ENCODE measurements at regions not wholly inside any gene's neighbourhood (a gene's known extent, or its start where the extent isn't known, plus 50 kb on each side); places are given as distances from the start of the nearest gene placed in this dataset.
A peak's percentile ranks its signal among the peaks of the same experiment; 100 is the strongest.
"Not testable (repeated sequence)": the region's sequence is repeated elsewhere in the genome, so short reads cannot be mapped to it uniquely, and the experiment has no call there.

DNA sequence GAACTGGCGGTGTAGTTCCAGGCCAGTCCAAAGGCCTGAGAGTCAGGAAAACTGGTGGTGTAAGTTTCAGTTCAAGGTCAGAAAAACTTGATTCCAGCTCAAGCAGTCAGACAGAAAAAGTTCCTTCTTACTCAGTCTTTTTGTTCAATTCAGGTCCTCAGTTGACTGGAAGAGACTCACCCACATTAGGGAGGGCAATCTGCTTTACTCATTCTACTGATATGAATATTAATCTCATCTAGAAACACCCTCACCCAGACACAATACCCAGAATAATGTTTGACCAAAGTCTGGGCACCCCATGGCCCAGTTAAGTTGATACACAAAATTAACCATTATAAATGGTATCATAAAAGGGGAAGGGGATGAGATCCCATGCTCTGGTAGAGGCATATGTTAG, 50.1 kb upstream of the LTA4H start:
- TF ChIP-seq, protein P1, sequence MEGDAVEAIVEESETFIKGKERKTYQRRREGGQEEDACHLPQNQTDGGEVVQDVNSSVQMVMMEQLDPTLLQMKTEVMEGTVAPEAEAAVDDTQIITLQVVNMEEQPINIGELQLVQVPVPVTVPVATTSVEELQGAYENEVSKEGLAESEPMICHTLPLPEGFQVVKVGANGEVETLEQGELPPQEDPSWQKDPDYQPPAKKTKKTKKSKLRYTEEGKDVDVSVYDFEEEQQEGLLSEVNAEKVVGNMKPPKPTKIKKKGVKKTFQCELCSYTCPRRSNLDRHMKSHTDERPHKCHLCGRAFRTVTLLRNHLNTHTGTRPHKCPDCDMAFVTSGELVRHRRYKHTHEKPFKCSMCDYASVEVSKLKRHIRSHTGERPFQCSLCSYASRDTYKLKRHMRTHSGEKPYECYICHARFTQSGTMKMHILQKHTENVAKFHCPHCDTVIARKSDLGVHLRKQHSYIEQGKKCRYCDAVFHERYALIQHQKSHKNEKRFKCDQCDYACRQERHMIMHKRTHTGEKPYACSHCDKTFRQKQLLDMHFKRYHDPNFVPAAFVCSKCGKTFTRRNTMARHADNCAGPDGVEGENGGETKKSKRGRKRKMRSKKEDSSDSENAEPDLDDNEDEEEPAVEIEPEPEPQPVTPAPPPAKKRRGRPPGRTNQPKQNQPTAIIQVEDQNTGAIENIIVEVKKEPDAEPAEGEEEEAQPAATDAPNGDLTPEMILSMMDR (IDR thresholded peaks at IDR 0.05; ENCODE audit: low read depth, low read length, missing control alignments), result no peak
- DNase-seq (ENCODE audit: extremely low read depth, low read depth), result no peak
- no peak overlapping the region for H3K4me3 ChIP-seq (replicated peaks; ENCODE audit: low read depth, low read length)

DNA sequence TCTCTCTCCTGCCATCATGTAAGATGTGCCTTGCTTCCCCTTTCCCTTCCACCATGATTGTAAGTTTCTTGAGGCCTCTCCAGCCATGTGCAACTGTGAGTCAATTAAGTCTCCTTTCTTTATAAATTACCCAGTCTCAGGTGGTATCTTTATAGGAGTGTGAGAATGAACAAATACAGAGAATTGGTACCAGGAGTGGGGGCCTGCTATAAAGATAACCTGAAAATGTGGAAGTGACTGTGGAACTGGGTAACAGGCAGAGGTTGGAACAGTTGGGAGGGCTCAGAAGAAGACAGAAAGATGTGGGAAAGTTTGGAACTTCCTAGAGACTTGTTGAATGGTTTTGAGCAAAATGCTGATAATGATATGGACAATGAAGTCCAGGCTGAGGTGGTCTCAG, 50.8 kb upstream of the LTA4H start:
- DNase-seq (ENCODE audit: extremely low read depth, low read depth); H3K4me3 ChIP-seq (replicated peaks; ENCODE audit: low read depth, low read length): not testable (repeated sequence)

DNA sequence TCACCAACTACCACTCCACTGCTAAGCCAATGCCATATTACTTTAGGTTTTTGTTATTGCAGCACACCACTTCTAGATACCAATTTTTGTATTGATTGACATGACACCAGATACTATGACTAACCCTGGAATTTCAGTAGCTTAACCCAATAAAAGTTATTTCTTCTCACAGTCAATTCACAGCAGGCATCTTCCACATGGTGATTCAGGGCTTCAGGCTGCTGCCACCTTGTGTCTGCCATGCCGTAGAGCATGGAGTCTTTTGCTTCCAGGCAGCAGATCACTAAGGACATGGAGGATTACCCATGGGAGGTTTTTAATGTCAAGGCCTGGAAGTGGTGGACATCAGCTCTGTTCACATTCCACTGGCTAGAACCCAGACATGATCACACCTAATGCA, 56.4 kb upstream of the LTA4H start:
- no peak overlapping the region for H3K4me3 ChIP-seq (replicated peaks; ENCODE audit: low read depth, low read length)
- TF ChIP-seq, protein P1 (IDR thresholded peaks at IDR 0.05; ENCODE audit: low read depth, low read length, missing control alignments), result peak; percentile 39
- DNase-seq (ENCODE audit: extremely low read depth, low read depth), result no peak

DNA sequence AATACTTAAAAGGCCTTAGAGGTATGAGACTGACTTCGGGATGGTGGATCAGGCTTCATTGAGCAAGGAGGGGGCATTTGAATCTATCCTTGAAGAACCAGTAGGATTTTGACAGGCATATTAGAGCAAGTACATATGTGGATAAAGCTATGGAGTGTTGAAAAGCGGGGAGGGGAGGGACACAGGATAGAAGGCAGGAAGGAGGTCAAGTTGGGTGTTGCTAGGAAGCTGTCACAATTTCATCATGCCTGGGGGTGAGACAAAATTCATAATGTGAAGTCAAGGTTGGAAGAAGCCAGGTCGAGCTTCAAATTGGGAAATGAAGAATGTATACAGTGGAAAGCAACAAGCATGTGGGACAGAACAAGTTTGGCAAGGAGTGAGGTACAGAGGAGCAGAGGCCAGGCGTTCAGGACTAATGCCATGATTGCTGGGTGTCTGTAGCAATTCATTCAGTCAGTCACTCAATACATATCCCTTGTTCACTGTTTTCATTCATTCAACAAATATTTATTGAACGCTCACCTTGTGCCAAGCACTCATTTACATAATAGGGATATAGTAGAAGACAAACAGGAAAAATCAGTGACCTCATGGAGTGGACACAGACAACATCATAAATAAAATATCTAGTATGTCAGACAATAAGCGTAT, 58.3 kb upstream of the LTA4H start:
- no peak overlapping the region for H3K4me3 ChIP-seq (replicated peaks; ENCODE audit: low read depth, low read length)
- TF ChIP-seq, protein P1 (IDR thresholded peaks at IDR 0.05; ENCODE audit: low read depth, low read length, missing control alignments), result no peak
- DNase-seq (ENCODE audit: extremely low read depth, low read depth), result no peak

DNA sequence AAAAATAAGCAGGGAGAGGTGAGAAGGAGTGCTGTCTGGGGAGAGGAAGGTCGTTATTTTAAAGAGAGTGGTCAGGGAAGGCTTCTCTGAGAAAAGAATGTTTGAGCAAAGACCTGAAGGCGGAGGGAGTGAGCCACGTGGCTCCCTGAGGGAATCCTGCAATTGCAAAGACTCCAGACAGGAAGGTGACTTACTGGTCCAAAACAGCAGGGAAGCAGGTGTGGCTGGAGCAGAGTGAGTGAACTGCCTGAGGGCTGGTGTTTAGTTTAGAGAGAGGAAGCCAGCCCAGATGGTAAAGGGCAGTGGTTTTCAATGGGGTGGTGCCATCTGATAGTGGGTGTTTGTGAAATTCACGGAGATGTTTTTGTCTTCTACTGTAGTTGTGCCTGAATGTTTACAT, 58.8 kb upstream of the LTA4H start:
- TF ChIP-seq, protein P1 (IDR thresholded peaks at IDR 0.05; ENCODE audit: low read depth, low read length, missing control alignments), result no peak
- no peak overlapping the region for H3K4me3 ChIP-seq (replicated peaks; ENCODE audit: low read depth, low read length)
- DNase-seq (ENCODE audit: extremely low read depth, low read depth), result peak; percentile 59

DNA sequence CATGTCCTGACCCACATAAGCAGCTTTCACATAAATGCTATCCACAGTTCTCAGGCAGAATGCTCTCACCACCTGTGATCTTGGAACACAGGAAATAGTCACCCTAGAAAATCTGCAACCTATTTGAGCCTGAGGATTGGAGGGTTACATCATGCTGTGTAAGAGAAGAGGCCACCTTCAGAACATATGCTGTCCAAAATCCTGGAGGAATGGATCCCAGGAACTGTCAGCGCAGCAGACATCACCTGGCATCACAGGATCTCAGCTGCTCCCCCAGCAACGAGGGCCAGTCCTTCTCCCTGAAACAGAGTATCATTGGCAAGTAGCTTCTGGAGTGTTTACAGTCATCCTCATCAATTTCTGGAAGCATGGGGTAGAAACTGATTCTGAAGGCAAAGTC, 63.2 kb upstream of the LTA4H start:
- TF ChIP-seq, protein P1 (IDR thresholded peaks at IDR 0.05; ENCODE audit: low read depth, low read length, missing control alignments), result no peak
- H3K4me3 ChIP-seq (replicated peaks; ENCODE audit: low read depth, low read length), result no peak overlapping the region
- DNase-seq (ENCODE audit: extremely low read depth, low read depth), result no peak

DNA sequence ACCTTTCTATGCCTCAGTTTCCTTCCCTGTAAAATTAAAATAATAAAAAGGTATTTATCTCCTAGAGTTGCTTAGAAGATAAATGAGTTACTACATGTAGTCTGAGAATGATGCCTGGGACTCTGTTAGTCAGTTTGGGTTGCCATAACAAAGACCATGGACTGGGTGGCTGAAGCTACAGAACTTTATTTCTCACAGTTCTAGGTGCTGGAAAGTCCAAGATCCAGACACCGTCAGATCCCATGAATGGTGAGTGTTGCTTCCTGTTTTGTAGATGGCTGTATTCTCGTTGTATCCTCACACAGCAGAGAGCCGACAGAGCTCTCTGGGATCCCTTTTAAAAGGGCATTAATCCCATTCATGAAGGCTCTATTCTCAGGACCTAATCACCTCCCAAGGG, 64.0 kb upstream of the LTA4H start:
- TF ChIP-seq, protein P1 (IDR thresholded peaks at IDR 0.05; ENCODE audit: low read depth, low read length, missing control alignments), result no peak
- H3K4me3 ChIP-seq (replicated peaks; ENCODE audit: low read depth, low read length), result no peak overlapping the region
- no peak for DNase-seq (ENCODE audit: extremely low read depth, low read depth)

All from HFF-Myc (cell line).